Parathyroid adenoma (tissue), 2 donors: ENCODE measurements at regions not wholly inside any gene's neighbourhood (a gene's known extent, or its start where the extent isn't known, plus 50 kb on each side); places are given as distances from the start of the nearest gene placed in this dataset.

Experiments used
- H2AFZ ChIP-seq: fragments of 300-600 bp; sonication (generic); one replicate; pipeline ENCODE4 v1.7.0; 2017; ENCODE audit warnings: antibody characterized with exemption, mild to moderate bottlenecking
- H3K27ac ChIP-seq: fragments of 300-600 bp; sonication (generic); one replicate; pipeline ENCODE4 v1.7.0; 2017
- H3K27me3 ChIP-seq: fragments of 300-600 bp; sonication (generic); one replicate; pipeline ENCODE4 v1.7.0; 2017; ENCODE audit warnings: low read length; ENCODE audit not compliant: control insufficient read depth, insufficient read depth
- H3K36me3 ChIP-seq: fragments of 300-600 bp; sonication (generic); one replicate; pipeline ENCODE4 v1.7.0; 2017; ENCODE audit warnings: low read length; ENCODE audit not compliant: control insufficient read depth, insufficient read depth
- H3K4me1 ChIP-seq: fragments of 300-600 bp; sonication (generic); one replicate; pipeline ENCODE4 v1.7.0; 2017; ENCODE audit warnings: control low read depth
- H3K4me2 ChIP-seq: fragments of 300-600 bp; sonication (generic); one replicate; pipeline ENCODE4 v1.7.0; 2017; ENCODE audit warnings: low read length
- H3K4me3 ChIP-seq: fragments of 300-600 bp; sonication (generic); one replicate; pipeline ENCODE4 v1.7.0; 2017; ENCODE audit warnings: low read depth, low read length
- H3K79me2 ChIP-seq: fragments of 300-600 bp; sonication (generic); one replicate; pipeline ENCODE4 v1.7.0; 2017; ENCODE audit warnings: control low read depth
- H3K9ac ChIP-seq: fragments of 300-600 bp; sonication (generic); one replicate; pipeline ENCODE4 v1.7.0; 2017; ENCODE audit warnings: mild to moderate bottlenecking
- H3K9me3 ChIP-seq: fragments of 300-600 bp; sonication (generic); one replicate; pipeline ENCODE4 v1.7.0; 2017; ENCODE audit warnings: low read length; ENCODE audit not compliant: control insufficient read depth
- TF ChIP-seq, protein P1 (sequence below): fragments of 300-600 bp; sonication (generic); IDR thresholded peaks from one replicate; pipeline ENCODE4 v1.7.0; 2017; ENCODE audit warnings: antibody characterized with exemption, mild to moderate bottlenecking
- donor health status: primary hyperparathyroidism.

DNA sequence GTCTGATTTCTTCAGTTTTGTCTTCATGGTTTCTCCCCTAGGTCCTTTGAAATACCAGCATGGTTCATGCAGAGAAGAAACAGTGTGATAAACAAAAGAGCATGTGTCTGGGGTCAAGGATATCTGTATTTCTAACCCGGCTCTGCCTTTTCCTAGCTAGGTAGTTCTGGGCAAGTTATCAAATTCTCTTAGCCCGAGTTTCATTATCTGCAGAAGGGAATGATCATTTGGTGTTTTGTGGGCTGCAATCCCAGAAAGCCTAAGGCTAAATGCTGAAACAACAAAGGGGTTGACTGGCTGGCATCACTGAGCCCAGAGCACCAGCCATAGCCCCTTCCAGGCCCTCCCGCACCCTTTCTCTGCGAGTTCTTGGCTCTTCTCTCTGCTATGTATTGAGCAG, 51.7 kb upstream of the DAPL1 start:
- Histone ChIP-seq H3K79me2 (no peaks in the 10 kb centered on the region), H3K4me2 (no peak overlapping the region), H3K36me3 (no peaks in the 10 kb centered on the region), H3K9me3 (no peaks in the 10 kb centered on the region), H3K4me1 (no peaks in the 10 kb centered on the region), H3K27ac (no peak overlapping the region), H2AFZ (peak overlapping the region; percentile 45), H3K9ac (no peak overlapping the region), H3K4me3 (no peak overlapping the region), H3K27me3 (peaks cover 4% of the 10 kb centered on the region)
- TF ChIP-seq, protein P1, sequence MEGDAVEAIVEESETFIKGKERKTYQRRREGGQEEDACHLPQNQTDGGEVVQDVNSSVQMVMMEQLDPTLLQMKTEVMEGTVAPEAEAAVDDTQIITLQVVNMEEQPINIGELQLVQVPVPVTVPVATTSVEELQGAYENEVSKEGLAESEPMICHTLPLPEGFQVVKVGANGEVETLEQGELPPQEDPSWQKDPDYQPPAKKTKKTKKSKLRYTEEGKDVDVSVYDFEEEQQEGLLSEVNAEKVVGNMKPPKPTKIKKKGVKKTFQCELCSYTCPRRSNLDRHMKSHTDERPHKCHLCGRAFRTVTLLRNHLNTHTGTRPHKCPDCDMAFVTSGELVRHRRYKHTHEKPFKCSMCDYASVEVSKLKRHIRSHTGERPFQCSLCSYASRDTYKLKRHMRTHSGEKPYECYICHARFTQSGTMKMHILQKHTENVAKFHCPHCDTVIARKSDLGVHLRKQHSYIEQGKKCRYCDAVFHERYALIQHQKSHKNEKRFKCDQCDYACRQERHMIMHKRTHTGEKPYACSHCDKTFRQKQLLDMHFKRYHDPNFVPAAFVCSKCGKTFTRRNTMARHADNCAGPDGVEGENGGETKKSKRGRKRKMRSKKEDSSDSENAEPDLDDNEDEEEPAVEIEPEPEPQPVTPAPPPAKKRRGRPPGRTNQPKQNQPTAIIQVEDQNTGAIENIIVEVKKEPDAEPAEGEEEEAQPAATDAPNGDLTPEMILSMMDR, result no peak

DNA sequence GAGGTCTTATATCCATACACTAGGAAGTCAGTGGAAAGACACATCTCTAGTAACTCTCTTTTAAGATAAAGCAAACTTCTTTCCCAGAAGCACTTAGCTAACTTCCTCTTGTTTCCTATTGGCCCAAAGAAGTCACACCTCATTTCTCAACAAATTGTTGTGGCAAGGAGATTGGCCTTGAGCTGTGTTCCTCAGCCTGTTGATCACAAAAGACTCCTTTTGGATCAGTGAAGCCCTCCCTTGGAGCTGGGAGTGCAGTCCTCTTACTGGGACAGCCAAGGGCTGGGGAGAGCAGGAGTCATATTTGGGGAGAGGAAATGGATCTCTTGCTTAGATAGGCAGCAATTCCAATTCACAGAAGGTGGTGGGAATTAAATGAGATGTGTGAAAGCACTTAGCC, 51.2 kb upstream of the DAPL1 start:
- Histone ChIP-seq H3K36me3 (no peaks in the 10 kb centered on the region), H3K79me2 (no peaks in the 10 kb centered on the region), H3K4me3 (no peak overlapping the region), H3K9ac (no peak overlapping the region), H3K9me3 (no peaks in the 10 kb centered on the region), H2AFZ (no peak overlapping the region), H3K4me1 (no peaks in the 10 kb centered on the region), H3K27ac (no peak overlapping the region), H3K4me2 (no peak overlapping the region), H3K27me3 (peaks cover 4% of the 10 kb centered on the region)
- TF ChIP-seq, protein P1, result no peak

DNA sequence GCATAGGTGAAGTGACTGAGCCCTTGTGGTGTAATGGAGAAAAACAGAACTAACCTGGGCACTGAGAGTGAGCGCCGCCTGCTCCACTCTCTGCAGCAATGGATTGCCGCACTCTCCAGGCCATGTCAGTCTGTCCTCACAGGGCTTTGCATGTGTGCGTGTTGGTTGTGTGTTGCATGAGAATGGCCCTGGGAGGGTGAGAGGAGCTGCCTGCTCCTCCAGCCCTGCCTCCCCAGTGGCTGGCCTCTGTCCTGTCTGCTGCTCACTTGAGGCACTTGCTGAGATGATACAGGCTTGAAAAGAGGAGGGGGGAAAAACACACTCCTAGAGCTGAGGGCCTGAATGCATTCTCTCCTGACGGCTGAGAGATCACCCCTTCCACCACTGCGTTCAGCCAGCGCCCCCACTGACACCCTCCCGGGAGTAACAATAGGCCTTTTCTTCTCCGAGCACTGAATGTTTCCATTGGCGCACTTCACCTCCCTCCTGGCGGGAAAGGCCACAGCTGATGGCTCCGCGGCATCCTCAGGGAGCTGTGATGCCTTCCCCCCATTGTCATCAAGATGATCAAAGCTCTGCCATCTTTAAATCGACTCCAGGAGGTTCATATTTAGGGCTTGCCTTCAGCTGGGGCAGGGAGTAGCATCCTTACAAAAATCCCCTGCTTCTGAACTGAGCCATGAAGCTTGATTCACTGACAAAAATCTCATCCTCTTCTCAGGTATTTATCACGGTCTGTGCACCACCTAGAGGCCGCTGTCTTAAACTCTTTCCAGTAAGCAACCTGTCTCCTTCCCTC, 49.9 kb upstream of the DAPL1 start:
- no peaks in the 10 kb centered on the region for H3K4me1 ChIP-seq
- no peak overlapping the region for H3K9ac ChIP-seq
- H3K79me2 ChIP-seq, result no peaks in the 10 kb centered on the region
- no peak overlapping the region for H3K4me2 ChIP-seq
- H2AFZ ChIP-seq, result peak overlapping the region; percentile 38
- peak overlapping the region; percentile 30 for H3K27ac ChIP-seq
- H3K27me3 ChIP-seq, result peaks cover 4% of the 10 kb centered on the region
- no peaks in the 10 kb centered on the region for H3K36me3 ChIP-seq
- TF ChIP-seq, protein P1, result peak; percentile 40
- no peaks in the 10 kb centered on the region for H3K9me3 ChIP-seq
- no peak overlapping the region for H3K4me3 ChIP-seq
